ENCODE measurements at regions not wholly inside any gene's neighbourhood (a gene's known extent, or its start where the extent isn't known, plus 50 kb on each side); places are given as distances from the start of the nearest gene placed in this dataset.

DNA sequence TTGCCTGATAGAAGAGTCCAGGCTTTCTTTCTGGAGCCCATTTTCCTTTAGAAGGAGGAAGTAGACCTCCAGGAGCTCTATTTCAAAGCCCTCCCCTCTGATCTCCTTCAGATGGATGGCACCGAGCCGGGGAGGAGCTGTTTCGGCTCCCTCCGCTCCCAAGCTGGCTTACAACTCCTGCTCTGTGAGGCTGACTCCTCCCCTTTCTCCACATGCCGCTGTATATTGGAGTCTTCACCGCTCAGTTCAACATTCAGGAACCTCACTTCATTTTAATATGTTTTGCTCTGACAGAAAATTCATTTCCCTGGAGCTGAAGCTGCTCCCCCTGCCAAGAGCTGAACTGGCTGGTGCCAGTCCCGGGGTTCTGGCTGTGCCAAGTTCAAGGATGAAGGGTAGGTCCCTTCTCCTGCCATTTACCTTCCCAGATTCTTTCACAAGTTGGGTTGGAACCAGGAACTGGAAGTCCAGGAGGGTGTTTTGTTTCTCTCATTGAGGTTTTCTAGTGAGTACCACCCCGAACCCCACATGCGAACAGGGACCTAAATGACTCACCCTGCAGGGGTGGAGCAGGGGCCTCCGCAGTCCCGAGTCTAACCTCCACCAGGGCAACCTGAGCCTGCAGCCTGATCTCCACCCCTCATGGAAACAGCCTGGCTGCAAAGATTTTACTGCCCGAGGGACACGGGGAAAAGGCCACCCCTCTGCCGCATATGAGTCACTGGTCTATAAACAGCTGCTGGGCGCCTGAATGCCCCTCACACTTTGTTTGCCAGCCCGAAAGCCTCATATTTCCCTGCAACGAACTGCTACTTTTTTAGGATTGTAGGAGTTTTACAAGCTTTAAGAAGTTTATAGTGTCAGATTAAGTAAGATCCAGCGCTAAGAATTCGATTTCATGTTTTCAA, 68.6 kb upstream of the FOXA2 start:
- peak in 1 of 2 donors; percentile 7 for DNase-seq

- DNase-seq: no peak
Measured at GRCh38 chr20:22653658-22654642, 69.6 kb upstream of the FOXA2 start.

GRCh38 chr20:22663528-22664025, 79.2 kb upstream of the FOXA2 start:
- DNase-seq: no peak

- no peak for DNase-seq
Measured at GRCh38 chr20:22667198-22667597, 82.8 kb upstream of the FOXA2 start.

DNA sequence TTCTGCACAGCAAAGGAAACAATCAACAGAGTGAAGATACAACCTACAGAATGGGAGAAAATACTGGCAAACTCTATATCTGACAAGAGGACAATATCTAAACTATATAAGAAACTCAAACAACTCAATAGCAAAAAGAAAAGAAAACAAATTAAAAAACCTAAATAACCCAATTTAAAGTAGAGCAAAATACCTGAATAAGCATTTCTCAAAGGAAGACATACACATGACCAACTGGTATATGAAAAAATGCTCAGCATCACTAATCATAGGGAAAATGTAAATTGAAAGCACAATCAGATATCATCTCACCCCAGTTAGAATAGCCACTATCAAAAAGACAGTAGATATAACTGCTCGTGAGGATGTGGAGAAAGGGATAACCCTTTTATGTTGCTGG, 87.8 kb upstream of the FOXA2 start:
- DNase-seq: no peak

DNA sequence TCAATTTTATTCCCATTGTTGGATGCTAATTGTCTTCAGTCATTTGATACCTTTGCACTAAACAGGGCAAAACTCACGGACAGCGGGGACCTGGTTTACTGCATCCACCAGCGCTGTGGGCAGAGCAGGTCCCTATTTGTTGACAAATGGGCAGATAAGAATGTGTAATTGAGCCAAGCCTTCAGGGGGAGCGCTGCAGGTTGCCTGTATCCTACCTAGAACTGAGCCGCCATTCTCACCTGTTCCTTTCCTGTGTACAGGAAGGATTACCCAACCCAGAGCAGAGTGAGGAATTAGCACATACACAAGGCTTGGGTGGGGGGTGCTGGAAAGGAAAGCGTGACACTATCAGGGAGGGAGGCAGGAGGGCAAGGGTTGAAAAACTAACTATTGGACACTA, 89.1 kb upstream of the FOXA2 start:
- DNase-seq: no peak

DNA sequence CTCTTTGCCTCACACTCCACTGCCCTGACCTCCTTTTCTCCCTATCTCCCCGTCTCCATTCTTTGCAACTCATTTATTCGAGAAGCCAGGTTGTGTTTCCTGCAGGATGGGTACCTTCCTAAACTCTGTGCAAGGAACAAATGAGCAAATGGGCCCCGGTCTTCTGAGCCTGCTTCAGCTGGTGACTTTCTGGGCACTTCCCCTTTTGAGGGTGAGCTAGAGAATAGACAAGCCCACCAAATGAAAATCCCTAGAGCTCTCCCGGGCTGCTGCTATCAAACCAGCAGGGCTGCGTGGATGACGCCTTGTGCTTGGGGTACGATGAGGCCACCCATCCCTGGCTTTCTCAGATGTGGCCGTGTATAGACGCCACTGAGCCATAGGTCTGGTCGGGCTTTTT, 91.0 kb upstream of the FOXA2 start:
- DNase-seq: no peak

DNA sequence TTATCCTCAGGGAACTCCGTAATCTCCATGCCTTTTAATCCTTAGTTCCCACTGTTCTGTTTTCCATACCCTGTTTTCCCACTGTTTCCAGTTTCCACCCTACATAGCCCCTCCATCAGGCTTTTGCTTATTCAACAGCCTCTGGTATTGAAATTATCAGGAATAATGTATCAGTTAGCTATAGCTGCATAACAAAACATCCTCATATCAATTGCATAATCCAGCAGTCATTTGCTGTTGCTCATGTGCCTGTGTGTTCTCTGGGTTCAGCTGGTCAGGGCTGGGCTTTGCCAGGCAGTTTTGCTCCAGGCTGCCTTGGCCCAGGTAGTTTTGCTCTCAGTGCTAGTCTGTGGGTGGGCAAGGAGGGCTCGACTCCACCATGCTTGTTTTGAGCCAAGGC, 94.3 kb upstream of the FOXA2 start:
- DNase-seq: no peak

- DNase-seq: no peak
Measured at GRCh38 chr20:22679197-22679596, 94.8 kb upstream of the FOXA2 start.

GRCh38 chr20:22680031-22680740, 95.8 kb upstream of the FOXA2 start:
- no peak for DNase-seq

DNA sequence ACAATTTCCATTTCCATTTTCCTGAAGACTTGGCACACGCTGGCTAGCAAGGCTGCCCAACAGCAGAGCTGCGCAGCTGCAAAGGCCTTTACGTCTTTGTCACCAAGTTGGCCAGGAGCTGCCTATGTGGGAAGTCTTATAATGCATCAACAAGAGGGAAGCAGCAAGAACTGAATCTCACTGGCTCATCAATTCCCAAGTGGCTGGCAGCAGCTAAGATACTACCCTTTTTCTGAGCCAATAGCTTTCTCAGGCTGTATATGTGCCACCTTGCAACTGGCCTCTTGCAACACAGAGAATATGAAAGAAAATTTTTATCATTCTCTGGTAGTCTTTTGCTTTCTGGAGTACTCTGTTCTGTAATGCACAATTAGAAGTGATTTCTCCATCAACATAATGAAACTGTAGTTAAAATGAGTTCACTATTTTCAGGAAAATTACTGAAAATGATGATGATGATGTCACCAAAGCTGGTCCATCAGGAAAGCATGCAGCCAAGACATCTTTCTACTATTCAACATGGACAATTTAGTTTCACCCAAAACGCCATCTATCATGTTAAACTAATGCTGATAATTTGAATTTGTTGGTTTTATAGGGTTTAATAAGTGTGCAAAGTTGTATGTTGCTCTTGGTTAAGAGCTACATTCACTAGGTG, 97.3 kb upstream of the FOXA2 start:
- no peak for DNase-seq

DNA sequence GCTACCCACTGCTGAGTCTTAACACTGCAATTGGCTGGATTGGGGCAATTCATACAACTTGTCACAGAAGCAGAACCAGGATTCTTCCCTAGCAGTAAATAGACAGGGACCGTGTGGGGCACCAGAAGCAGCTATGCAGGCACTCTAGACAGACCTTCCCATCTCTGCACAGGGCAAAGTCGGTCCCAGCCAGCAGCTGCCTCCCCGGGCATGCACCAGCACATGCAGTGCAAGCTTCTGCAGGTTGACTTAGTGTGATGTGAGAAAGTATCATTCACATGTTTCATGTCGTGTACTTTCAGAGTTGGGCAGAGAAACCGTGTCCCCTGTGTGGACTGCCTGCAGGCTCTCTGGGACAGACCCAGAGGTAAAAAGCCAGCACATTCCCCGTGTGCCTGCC, 98.0 kb upstream of the FOXA2 start:
- DNase-seq: no peak

DNA sequence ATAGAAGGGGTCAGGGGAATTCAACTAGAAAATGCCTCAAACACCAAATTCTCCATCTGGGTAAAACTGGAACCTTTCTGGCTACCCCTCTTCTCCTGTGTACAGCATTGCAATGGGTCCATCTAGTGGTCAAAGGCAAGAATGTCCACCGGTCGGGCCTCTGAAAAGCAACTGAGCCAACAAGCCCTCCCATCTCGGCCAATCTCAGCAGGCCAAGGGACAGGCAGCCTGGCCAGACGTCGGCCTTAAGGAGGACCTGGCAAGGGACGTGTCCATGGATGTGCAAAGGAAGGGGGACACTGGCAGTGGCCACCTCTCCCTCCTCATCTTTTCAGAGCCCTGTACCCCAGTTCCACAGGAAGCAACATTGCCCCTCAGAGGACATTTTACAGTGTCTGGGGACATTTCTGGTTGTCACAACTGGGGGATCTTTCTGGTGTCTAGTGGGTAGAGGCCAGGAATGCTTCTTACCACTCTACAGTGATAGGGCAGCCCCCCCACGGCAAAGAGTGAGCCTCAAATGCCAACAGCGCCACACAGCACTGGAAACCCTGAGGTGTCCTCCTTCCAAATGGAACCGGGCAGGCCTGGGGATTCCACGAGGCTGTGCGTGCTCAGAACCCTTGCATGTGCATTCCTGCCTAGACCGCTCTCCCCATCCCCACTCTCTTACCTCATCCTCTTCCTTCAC, 99.8 kb upstream of the FOXA2 start:
- DNase-seq: peak; percentile 60 to 72

GRCh38 chr20:22684763-22685443, 100.5 kb upstream of the FOXA2 start:
- no peak for DNase-seq

GRCh38 chr20:22686097-22686496, 101.7 kb upstream of the FOXA2 start:
- DNase-seq: peak in 1 of 2 donors; percentile 40

- no peak for DNase-seq
Measured at GRCh38 chr20:22687676-22688349, 103.4 kb upstream of the FOXA2 start.

DNA sequence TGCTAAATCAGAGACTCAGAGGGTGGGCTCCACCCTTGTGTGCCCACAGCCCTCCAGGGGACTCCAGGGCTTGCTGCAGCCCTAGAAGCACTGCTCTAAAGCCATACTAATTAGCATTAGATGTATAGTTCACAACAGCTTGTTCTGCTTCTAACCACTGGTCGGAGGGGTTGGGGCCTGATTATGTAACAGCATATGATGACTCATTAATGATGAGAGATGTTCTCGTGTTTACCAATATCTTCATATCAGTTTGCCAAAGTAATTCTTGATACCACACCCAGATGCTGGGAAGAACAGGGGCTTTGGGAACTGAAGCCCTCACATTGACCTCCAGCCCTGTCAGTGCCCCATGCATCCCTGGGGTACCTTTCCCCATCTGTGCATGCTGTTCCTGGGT, 104.1 kb upstream of the FOXA2 start:
- no peak for DNase-seq

GRCh38 chr20:22689266-22689665, 104.9 kb upstream of the FOXA2 start:
- DNase-seq: no peak

DNA sequence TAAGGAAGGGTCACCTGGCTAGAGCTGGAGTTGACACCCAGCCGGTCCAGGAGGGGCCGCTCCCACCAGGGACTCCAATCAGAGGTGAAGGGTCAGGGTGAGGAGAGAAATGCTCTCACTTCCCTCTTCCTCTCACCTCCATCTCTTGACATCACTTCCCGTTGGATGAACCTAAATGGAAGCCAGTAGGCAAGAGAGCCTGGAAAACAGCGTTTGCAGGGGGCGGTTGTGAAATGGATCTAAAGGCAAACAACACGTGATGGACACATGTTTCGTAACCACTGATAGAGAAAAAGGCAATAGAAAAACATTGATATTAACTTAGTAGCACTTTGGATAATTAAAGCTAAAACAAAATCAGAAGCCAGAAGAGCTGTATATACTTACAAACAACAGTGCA, 105.6 kb upstream of the FOXA2 start:
- DNase-seq: no peak

All from right lung (tissue), 2 donors.